Activated B cell treated with CpG ODN at 0.5 μM for 24 hours (primary cell): ENCODE measurements at regions not wholly inside any gene's neighbourhood (a gene's known extent, or its start where the extent isn't known, plus 50 kb on each side); places are given as distances from the start of the nearest gene placed in this dataset.

ENCODE experiments used
- ATAC-seq: fragments of 200-7000 bp; cut with Tn5 transposase; one replicate; pipeline ENCODE4 v1.10.0; 2021; ENCODE audit warnings: low read depth, mild to moderate bottlenecking, moderate library complexity
- CTCF ChIA-PET: fragments of 350-600 bp; sonication (Branson Sonifier 250); formaldehyde crosslinking; loops from one replicate; lab custom pipeline; 2021; ENCODE audit warnings: antibody characterized with exemption; lab: Charles Lee
- POLR2A ChIA-PET: fragments of 350-600 bp; sonication (Branson Sonifier 250); formaldehyde crosslinking; loops from one replicate; lab custom pipeline; 2021; ENCODE audit warnings: antibody characterized with exemption; lab: Charles Lee
- DNase-seq: peaks from one replicate; pipeline ENCODE4 v3.0.0; 2022
- H3K27ac Mint-ChIP-seq: one replicate; pipeline ENCODE4 v1.8.0; 2020; ENCODE audit warnings: mixed read lengths
- H3K27me3 Mint-ChIP-seq: one replicate; pipeline ENCODE4 v1.8.0; 2021; ENCODE audit warnings: mixed read lengths
- H3K36me3 Mint-ChIP-seq: one replicate; pipeline ENCODE4 v1.8.0; 2021; ENCODE audit warnings: low read depth, mixed read lengths
- H3K4me1 Mint-ChIP-seq: one replicate; pipeline ENCODE4 v1.8.0; 2021; ENCODE audit warnings: mixed read lengths
- H3K4me3 Mint-ChIP-seq: one replicate; pipeline ENCODE4 v1.8.0; 2020; ENCODE audit warnings: mild to moderate bottlenecking, mixed read lengths
- H3K9me3 Mint-ChIP-seq: one replicate; pipeline ENCODE4 v1.8.0; 2020; ENCODE audit warnings: mixed read lengths
- CTCF ChIP-seq: fragments of 200-600 bp; IDR thresholded peaks from one replicate; pipeline ENCODE4 v1.8.0; 2022; ENCODE audit warnings: antibody characterized with exemption, mild to moderate bottlenecking
- intact Hi-C: fragments of 100-400 bp; cut with micrococcal nuclease; formaldehyde crosslinking; loops from one replicate; pipeline ENCODE4 v1.15.1; 2024

- intact Hi-C loops, result no loop called here
- H3K4me1 Mint-ChIP-seq, result no peaks in the 10 kb centered on the region
- no peak overlapping the region for H3K27ac Mint-ChIP-seq
- ATAC-seq (no peak), DNase-seq (no peak)
- no peak overlapping the region for H3K4me3 Mint-ChIP-seq
- peaks cover 2% of the 10 kb centered on the region for H3K9me3 Mint-ChIP-seq
- H3K27me3 Mint-ChIP-seq, result no peaks in the 10 kb centered on the region
- ChIA-PET CTCF (interaction anchor here (0.5 kb wide), 1 partner anchor 90 kb away, joined by 3 read pairs; no protein-coding TSS in a partner anchor), POLR2A (no interaction called here)
- H3K36me3 Mint-ChIP-seq, result no peaks in the 10 kb centered on the region
- no peak for TF ChIP-seq CTCF
These were observed 519.3 kb upstream of the CADM2 start for GRCh38 chr3:84439476-84439875.

GRCh38 chr3:84440291-84440690 is 518.5 kb upstream of the CADM2 start:
- POLR2A ChIA-PET, result no interaction called here
- no peak overlapping the region for H3K4me3 Mint-ChIP-seq
- no peaks in the 10 kb centered on the region for H3K27me3 Mint-ChIP-seq
- H3K4me1 Mint-ChIP-seq, result no peaks in the 10 kb centered on the region
- CTCF ChIA-PET, result no interaction called here
- no peak for ATAC-seq
- DNase-seq, result no peak
- no peaks in the 10 kb centered on the region for H3K36me3 Mint-ChIP-seq
- H3K27ac Mint-ChIP-seq, result no peak overlapping the region
- intact Hi-C loops, result no loop called here
- H3K9me3 Mint-ChIP-seq, result peaks cover 2% of the 10 kb centered on the region
- TF ChIP-seq CTCF, result no peak

- DNase-seq (no peak), ATAC-seq (no peak)
- Mint-ChIP-seq H3K36me3 (no peaks in the 10 kb centered on the region), H3K4me3 (no peak overlapping the region), H3K9me3 (peaks cover 2% of the 10 kb centered on the region), H3K4me1 (no peaks in the 10 kb centered on the region), H3K27me3 (no peaks in the 10 kb centered on the region), H3K27ac (no peak overlapping the region)
- POLR2A ChIA-PET, result no interaction called here
- CTCF ChIA-PET, result no interaction called here
- intact Hi-C loops, result no loop called here
- no peak for TF ChIP-seq CTCF
These were observed 516.3 kb upstream of the CADM2 start for GRCh38 chr3:84442533-84442932.

- no peaks in the 10 kb centered on the region for H3K27me3 Mint-ChIP-seq
- H3K9me3 Mint-ChIP-seq, result no peaks in the 10 kb centered on the region
- no peaks in the 10 kb centered on the region for H3K4me1 Mint-ChIP-seq
- DNase-seq (no peak), ATAC-seq (no peak)
- H3K36me3 Mint-ChIP-seq, result no peaks in the 10 kb centered on the region
- TF ChIP-seq CTCF, result no peak
- ChIA-PET POLR2A (no interaction called here), CTCF (no interaction called here)
- intact Hi-C loops, result no loop called here
- no peak overlapping the region for H3K4me3 Mint-ChIP-seq
- H3K27ac Mint-ChIP-seq, result no peak overlapping the region
These were observed 513.9 kb upstream of the CADM2 start for GRCh38 chr3:84444726-84445521.

GRCh38 chr3:84487296-84487695 is 471.5 kb upstream of the CADM2 start:
- DNase-seq (no peak), ATAC-seq (no peak)
- POLR2A ChIA-PET, result no interaction called here
- Mint-ChIP-seq H3K27me3 (no peaks in the 10 kb centered on the region), H3K4me1 (no peaks in the 10 kb centered on the region), H3K27ac (no peak overlapping the region), H3K36me3 (no peaks in the 10 kb centered on the region), H3K4me3 (no peak overlapping the region), H3K9me3 (peaks cover 14% of the 10 kb centered on the region)
- intact Hi-C loops, result no loop called here
- no peak for TF ChIP-seq CTCF
- CTCF ChIA-PET, result no interaction called here
